Neural cell (in vitro differentiated cells): ENCODE measurements at regions not wholly inside any gene's neighbourhood (a gene's known extent, or its start where the extent isn't known, plus 50 kb on each side); places are given as distances from the start of the nearest gene placed in this dataset.

Experiments
- CTCF ChIP-seq: fragments of 450-650 bp; IDR thresholded peaks from 2 replicates; pipeline ENCODE4 v1.5.1; 2014; ENCODE audit warnings: antibody characterized with exemption, mild to moderate bottlenecking, moderate library complexity; ENCODE audit not compliant: poor library complexity, severe bottlenecking
- EP300 ChIP-seq: fragments of 450-650 bp; conservative IDR thresholded peaks from 2 replicates; pipeline ENCODE4 v1.6.1; 2014; ENCODE audit warnings: antibody characterized with exemption, mild to moderate bottlenecking, moderate library complexity; ENCODE audit not compliant: poor library complexity, severe bottlenecking
- REST ChIP-seq: IDR thresholded peaks from 2 replicates; pipeline ENCODE4 v1.6.1; 2012; ENCODE audit warnings: borderline replicate concordance
- SMC3 ChIP-seq: fragments of 450-650 bp; conservative IDR thresholded peaks from 2 replicates; pipeline ENCODE4 v1.6.1; 2014; ENCODE audit warnings: antibody characterized with exemption, mild to moderate bottlenecking, moderate library complexity; ENCODE audit not compliant: poor library complexity

- no peak for TF ChIP-seq EP300
- no peak for TF ChIP-seq CTCF
- no peak for TF ChIP-seq REST
- no peak for TF ChIP-seq SMC3
These were observed 102.4 kb upstream of the NR3C1 start for GRCh38 chr5:143505934-143506333.
